Activated naive CD8-positive, alpha-beta T cell (primary cell): ENCODE measurements at regions not wholly inside any gene's neighbourhood (a gene's known extent, or its start where the extent isn't known, plus 50 kb on each side); places are given as distances from the start of the nearest gene placed in this dataset.

Source experiments
- H3K27ac Mint-ChIP-seq: one replicate; pipeline ENCODE4 v1.8.0; 2021; ENCODE audit warnings: mixed read lengths
- H3K27me3 Mint-ChIP-seq: one replicate; pipeline ENCODE4 v1.8.0; 2021; ENCODE audit warnings: mixed read lengths
- H3K36me3 Mint-ChIP-seq: one replicate; pipeline ENCODE4 v1.8.0; 2021; ENCODE audit warnings: mixed read lengths
- H3K4me1 Mint-ChIP-seq: one replicate; pipeline ENCODE4 v1.8.0; 2021; ENCODE audit warnings: low read depth, mixed read lengths
- H3K4me3 Mint-ChIP-seq: one replicate; pipeline ENCODE4 v1.8.0; 2021; ENCODE audit warnings: mild to moderate bottlenecking, mixed read lengths
- H3K9me3 Mint-ChIP-seq: one replicate; pipeline ENCODE4 v1.8.0; 2021; ENCODE audit warnings: low read depth, mixed read lengths

DNA sequence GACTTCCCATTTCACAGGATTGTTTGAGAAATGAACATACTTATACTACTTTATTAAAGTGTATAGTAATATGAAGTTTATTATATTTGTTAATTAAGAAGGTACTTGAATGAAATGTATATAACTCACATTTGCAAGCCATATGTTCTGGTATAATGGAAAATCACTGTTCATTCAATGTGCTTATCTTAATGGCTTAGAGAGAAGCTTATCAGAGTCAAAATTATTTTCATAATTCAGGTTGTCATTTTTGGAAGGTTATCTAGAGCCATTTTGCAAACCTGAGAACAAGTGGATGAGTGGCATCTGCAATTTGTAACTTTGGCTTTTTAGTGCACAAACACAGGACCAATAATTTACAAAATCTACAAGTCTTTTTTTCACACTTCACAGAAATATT, 621.0 kb downstream of the ARL4A start:
- H3K27me3 Mint-ChIP-seq = no peaks in the 10 kb centered on the region
- H3K4me1 Mint-ChIP-seq = no peaks in the 10 kb centered on the region
- no peak overlapping the region for H3K27ac Mint-ChIP-seq
- no peak overlapping the region for H3K4me3 Mint-ChIP-seq
- no peaks in the 10 kb centered on the region for H3K36me3 Mint-ChIP-seq
- H3K9me3 Mint-ChIP-seq = no peaks in the 10 kb centered on the region

DNA sequence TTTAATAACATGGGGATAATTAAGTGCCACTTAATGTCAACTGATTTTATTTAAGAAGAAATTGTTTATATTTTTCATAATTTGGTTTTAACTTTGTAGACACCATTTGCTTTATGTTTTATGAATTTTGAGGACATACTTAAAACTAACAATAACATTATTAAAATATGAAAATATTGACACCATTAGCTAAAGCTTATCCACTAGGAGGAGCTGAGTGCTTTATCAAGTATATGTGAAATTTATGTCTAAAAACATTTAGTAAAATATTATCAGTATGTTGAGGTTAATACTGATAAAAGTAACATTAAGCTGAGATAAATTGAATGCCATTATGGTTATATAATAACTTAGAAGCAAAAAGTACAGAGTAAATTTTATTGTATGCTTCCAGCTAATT, 622.1 kb downstream of the ARL4A start:
- Mint-ChIP-seq H3K9me3 (no peaks in the 10 kb centered on the region), H3K4me1 (no peaks in the 10 kb centered on the region), H3K36me3 (no peaks in the 10 kb centered on the region), H3K4me3 (no peak overlapping the region), H3K27ac (no peak overlapping the region), H3K27me3 (no peaks in the 10 kb centered on the region)

DNA sequence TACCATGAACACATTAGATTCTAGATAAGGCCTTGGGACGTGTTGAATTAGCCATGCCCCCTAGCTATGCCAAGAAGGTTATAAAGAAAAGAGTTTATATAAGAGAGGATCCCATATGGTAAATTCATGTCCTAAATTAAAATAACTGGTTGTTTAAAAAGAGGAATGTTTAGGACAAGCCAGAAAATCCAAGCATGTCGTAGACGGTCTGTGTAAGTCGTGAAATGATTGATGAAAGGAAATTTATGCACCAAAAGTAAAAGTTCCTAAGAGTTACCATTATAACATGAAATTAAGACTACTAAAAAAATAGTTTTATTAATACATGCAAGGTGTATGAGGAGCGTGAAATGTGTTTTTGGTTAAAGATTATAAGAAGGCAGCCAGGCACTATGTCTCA, 624.9 kb downstream of the ARL4A start:
- no peaks in the 10 kb centered on the region for H3K9me3 Mint-ChIP-seq
- H3K27ac Mint-ChIP-seq = no peak overlapping the region
- no peaks in the 10 kb centered on the region for H3K36me3 Mint-ChIP-seq
- no peaks in the 10 kb centered on the region for H3K27me3 Mint-ChIP-seq
- no peak overlapping the region for H3K4me3 Mint-ChIP-seq
- no peaks in the 10 kb centered on the region for H3K4me1 Mint-ChIP-seq

DNA sequence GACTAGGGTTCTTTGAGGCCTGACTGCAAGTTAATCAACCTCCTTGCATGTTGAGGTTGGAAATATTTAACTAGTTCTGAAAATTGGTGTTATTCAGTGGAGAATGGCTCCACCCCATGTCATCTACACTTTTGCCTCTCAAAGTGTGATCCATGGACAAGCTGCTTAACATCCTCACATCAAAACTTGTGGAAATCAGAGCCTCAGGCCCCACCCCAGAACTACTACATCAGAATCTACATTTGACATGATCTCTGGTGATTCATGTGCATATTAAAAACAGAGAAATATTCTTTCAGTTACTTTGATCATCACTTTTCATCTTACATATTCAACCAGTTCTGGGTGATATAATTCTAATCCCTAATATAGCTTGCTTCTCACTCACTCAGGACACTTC, 632.9 kb downstream of the ARL4A start:
- Mint-ChIP-seq H3K27me3 (no peaks in the 10 kb centered on the region), H3K4me1 (no peaks in the 10 kb centered on the region), H3K4me3 (no peak overlapping the region), H3K9me3 (no peaks in the 10 kb centered on the region), H3K36me3 (no peaks in the 10 kb centered on the region), H3K27ac (no peak overlapping the region)

DNA sequence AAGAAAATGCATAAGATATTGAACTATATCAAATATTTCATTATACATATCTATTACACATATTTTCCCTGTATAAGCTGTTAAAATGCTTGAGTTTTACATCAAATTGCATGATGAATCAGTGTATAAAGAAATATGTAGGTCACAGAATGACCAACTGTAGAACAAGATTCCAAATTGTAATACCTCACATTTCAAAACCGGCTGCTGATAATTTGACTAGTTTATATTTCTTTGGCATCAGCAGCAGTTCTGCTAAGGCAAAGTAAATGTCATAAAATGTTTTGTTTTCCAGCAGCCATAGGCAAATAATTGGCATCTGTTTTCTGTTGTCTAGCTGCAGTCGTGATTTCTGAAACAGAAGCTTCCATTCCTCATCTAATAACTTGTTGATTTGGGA, 633.9 kb downstream of the ARL4A start:
- no peaks in the 10 kb centered on the region for H3K27me3 Mint-ChIP-seq
- H3K4me3 Mint-ChIP-seq = no peak overlapping the region
- no peaks in the 10 kb centered on the region for H3K4me1 Mint-ChIP-seq
- no peaks in the 10 kb centered on the region for H3K9me3 Mint-ChIP-seq
- H3K27ac Mint-ChIP-seq = no peak overlapping the region
- no peaks in the 10 kb centered on the region for H3K36me3 Mint-ChIP-seq

DNA sequence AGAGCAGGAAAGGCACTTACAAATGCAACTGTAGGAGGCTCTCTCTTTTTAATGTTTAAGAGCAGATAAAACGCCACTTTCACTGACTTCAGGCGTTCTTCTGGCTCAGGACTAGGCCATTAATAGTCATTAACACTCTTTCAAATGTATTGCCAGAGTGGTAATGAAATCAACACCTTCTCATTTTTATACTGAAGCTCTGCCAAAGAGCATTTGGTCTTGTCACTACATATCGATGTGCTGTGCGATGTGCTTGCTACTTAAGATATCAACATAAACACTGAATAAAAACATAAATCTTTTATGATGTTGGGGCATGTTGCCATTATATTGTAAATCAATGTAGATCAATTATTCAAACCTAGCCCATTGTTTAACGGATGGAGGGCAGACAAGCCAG, 634.7 kb downstream of the ARL4A start:
- H3K4me3 Mint-ChIP-seq = no peak overlapping the region
- H3K36me3 Mint-ChIP-seq = no peaks in the 10 kb centered on the region
- no peaks in the 10 kb centered on the region for H3K27me3 Mint-ChIP-seq
- H3K27ac Mint-ChIP-seq = no peak overlapping the region
- peaks cover under 1% of the 10 kb centered on the region for H3K9me3 Mint-ChIP-seq
- no peaks in the 10 kb centered on the region for H3K4me1 Mint-ChIP-seq

DNA sequence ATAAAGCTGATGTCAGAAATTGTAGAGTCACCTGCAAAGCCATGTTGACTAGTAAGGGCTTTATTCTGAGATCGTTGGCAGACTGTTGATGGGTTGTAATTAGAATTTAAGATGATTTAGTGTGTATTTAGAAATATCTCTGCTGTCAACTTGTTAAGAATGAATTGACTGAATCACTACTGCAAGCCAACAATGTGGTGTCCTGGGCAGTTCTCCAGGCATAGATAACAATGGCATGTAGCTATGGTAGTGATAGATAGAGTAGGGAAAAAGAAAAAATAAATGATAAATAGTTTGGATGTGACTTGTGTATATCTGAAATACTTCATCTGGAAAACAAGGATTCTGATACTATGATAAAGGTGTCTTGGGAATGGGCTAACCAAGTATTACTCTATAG, 640.2 kb downstream of the ARL4A start:
- H3K4me3 Mint-ChIP-seq = no peak overlapping the region
- no peaks in the 10 kb centered on the region for H3K36me3 Mint-ChIP-seq
- no peaks in the 10 kb centered on the region for H3K4me1 Mint-ChIP-seq
- no peak overlapping the region for H3K27ac Mint-ChIP-seq
- H3K27me3 Mint-ChIP-seq = no peaks in the 10 kb centered on the region
- peaks cover 7% of the 10 kb centered on the region for H3K9me3 Mint-ChIP-seq

DNA sequence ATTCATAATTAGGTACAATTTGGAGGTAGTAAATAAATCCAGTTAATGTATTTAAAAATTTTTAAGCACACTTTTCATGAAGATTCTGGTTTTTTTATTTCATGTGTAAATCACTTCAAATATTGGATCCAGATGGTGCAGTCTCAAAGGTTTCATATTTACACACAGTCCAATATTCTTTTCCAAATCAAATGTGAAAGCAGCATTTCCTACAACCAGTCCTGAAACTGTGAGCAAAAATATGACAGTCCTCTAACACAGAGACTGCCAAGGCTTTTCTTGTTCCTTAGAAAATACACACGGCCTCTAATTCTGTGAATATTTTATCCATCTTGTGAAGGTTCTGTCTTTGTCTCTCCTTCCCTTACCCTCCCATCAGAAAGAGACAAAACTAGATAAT, 645.9 kb downstream of the ARL4A start:
- Mint-ChIP-seq H3K4me1 (no peaks in the 10 kb centered on the region), H3K36me3 (no peaks in the 10 kb centered on the region), H3K9me3 (peaks cover 4% of the 10 kb centered on the region), H3K4me3 (no peak overlapping the region), H3K27me3 (no peaks in the 10 kb centered on the region), H3K27ac (no peak overlapping the region)

DNA sequence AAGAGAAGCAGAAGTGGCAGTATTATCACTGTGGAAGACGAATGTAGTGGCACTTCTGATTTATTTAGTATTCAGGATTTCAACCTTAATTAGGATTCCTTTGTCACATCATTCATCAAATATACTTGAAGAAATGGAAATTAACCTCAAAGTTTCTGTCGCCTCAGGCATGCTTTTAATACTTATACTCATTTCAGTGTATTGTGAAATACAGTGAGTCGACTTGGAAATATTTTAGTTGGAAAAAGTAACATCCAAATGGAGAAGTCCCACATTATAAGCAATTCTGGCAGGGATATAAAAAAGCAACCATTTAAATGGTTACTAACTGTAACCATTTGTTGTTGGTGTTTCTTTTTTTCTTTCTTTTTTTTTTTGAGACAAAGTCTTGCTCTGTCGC, 648.8 kb downstream of the ARL4A start:
- no peaks in the 10 kb centered on the region for H3K4me1 Mint-ChIP-seq
- no peak overlapping the region for H3K4me3 Mint-ChIP-seq
- no peaks in the 10 kb centered on the region for H3K27me3 Mint-ChIP-seq
- no peaks in the 10 kb centered on the region for H3K36me3 Mint-ChIP-seq
- H3K9me3 Mint-ChIP-seq = no peaks in the 10 kb centered on the region
- H3K27ac Mint-ChIP-seq = no peak overlapping the region

DNA sequence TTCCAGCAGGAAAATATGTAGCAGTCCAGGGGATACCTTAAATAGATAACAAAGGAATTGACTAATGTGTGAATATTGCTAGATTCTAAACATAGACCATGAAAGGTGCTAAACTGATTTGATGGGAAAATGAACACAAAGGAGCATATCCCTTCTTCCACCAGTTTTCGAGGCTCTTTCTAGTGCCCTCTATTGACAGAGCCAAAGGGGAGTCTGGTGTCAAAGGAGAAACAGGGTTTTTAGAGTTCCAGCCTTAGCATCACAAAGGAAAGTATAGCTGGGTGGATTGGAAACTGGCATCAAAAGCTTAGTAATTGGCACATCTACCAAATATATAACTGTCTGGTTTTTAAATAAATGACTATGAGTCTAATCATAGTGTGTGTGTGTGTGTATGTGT, 636.8 kb downstream of the ETV1 start:
- H3K9me3 Mint-ChIP-seq = no peaks in the 10 kb centered on the region
- H3K4me1 Mint-ChIP-seq = no peaks in the 10 kb centered on the region
- no peak overlapping the region for H3K4me3 Mint-ChIP-seq
- no peaks in the 10 kb centered on the region for H3K36me3 Mint-ChIP-seq
- H3K27me3 Mint-ChIP-seq = no peaks in the 10 kb centered on the region
- H3K27ac Mint-ChIP-seq = no peak overlapping the region

DNA sequence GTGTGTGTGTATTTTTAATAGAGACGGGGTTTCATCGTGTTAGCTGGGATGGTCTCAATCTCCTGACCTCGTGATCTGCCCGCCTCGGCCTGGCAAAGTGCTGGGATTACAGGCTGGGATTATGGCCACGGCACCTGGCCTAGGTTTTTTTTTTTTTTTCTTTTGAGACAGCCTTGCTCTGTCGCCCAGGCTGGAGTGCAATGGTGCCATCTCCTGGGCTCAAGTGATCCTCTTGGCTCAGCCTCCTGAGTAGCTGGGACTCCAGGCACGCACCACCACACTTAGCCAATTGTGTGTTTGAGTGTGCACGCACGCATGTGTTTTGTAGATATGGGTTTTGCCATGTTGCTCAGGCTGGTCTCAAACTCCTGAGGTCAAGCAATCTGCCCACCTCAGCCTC, 629.8 kb downstream of the ETV1 start:
- Mint-ChIP-seq H3K36me3 (no peaks in the 10 kb centered on the region), H3K9me3 (no peaks in the 10 kb centered on the region), H3K27me3 (no peaks in the 10 kb centered on the region), H3K27ac (no peak overlapping the region), H3K4me1 (no peaks in the 10 kb centered on the region), H3K4me3 (no peak overlapping the region)

DNA sequence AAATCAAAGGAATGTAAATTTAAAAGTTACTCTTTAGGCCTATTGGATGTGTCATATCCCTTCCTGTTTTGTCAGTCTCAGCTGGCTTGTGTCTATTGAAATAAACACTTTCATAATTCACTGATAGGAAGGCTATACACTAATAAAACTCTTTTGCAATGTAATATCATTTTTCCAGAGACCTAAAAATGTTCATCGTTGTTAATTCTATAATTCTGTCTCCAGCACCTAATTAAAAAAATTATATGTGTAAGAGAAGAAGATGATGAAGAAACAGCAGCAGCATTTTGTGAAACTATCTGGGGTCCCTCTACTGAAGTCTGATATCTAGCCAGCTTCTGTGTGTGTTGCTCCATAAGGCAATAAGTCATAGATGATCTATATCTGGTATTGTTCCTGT, 602.7 kb downstream of the ETV1 start:
- Mint-ChIP-seq H3K36me3 (no peaks in the 10 kb centered on the region), H3K27me3 (no peaks in the 10 kb centered on the region), H3K4me3 (no peak overlapping the region), H3K4me1 (no peaks in the 10 kb centered on the region), H3K9me3 (no peaks in the 10 kb centered on the region), H3K27ac (no peak overlapping the region)

DNA sequence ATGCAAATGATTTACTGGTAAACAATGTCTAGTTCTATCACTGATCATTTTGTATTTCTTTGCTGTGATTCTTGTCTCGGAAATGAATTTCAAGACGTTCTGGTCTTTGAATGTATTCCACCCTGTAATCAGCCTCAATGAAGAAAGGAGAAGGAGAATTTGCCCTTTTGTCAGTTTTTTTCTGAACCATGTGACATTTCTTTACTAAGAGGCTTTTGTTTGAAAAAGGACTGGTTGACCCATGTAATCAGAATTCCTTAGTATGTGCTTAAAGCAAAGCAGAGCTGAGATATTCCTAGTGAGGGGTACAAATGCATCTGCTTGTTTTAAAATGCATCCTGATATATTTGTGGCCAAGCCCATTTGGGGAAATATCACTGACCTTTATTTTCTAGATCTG, 581.6 kb downstream of the ETV1 start:
- no peak overlapping the region for H3K4me3 Mint-ChIP-seq
- no peaks in the 10 kb centered on the region for H3K27me3 Mint-ChIP-seq
- no peaks in the 10 kb centered on the region for H3K36me3 Mint-ChIP-seq
- H3K9me3 Mint-ChIP-seq = no peaks in the 10 kb centered on the region
- H3K27ac Mint-ChIP-seq = no peak overlapping the region
- no peaks in the 10 kb centered on the region for H3K4me1 Mint-ChIP-seq

DNA sequence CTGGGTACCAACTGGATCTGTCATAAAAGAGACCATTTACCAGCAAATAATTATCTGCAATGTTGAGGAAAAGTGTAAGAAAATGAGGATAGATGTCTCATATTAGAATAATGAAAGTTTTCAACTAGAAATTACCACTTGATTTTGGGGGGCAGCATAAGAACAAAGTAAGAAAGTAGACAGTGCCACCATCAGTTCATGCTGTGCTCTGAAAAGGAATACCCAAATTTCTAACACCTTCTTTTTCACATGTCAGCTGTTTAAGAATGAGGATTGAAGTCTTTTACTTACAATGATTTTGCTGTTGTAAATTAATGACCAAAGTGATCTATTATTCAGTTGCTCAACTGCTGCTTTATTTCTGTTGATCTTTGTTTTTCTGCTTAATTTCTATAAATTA, 578.3 kb downstream of the ETV1 start:
- Mint-ChIP-seq H3K4me3 (no peak overlapping the region), H3K27ac (no peak overlapping the region), H3K9me3 (no peaks in the 10 kb centered on the region), H3K27me3 (no peaks in the 10 kb centered on the region), H3K4me1 (no peaks in the 10 kb centered on the region), H3K36me3 (no peaks in the 10 kb centered on the region)

DNA sequence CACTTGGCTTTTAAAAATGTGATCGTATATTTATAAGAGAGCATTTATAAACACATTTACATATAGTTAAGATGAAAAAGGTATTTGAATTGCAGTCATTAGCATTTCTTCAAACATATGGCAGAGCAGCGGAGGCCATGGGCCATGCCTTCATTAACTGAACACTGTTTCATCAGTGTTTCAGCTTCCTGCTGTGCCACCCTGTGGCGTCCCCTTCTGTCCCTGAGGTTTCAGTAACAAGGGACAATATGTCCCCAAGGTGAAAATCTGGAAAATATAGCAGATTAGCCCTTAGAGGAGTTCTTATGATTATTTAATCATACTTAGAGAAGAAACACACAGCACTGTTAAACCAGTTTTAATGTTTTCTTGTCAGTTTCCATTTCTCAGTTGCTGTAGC, 577.8 kb downstream of the ETV1 start:
- no peak overlapping the region for H3K4me3 Mint-ChIP-seq
- no peaks in the 10 kb centered on the region for H3K4me1 Mint-ChIP-seq
- H3K27ac Mint-ChIP-seq = no peak overlapping the region
- H3K9me3 Mint-ChIP-seq = no peaks in the 10 kb centered on the region
- no peaks in the 10 kb centered on the region for H3K27me3 Mint-ChIP-seq
- no peaks in the 10 kb centered on the region for H3K36me3 Mint-ChIP-seq

DNA sequence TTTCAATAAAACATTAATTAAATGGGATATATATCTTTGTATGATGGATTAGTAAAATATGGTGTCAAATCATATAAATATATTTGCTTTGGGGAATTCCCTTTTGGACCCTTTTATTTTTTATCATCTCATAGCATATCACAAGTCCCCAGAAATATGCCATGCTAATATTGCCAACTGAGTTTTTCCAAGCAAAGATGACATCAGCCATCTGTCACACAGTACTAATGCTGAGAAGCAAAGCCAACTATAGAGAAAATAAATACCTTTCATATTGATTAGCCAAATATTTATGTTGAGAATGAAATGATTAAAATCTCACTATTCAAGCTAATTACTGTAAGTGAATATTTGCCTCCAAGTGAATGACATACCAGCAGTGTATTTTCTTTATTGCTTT, 575.3 kb downstream of the ETV1 start:
- Mint-ChIP-seq H3K27ac (no peak overlapping the region), H3K27me3 (no peaks in the 10 kb centered on the region), H3K9me3 (peaks cover 13% of the 10 kb centered on the region), H3K4me1 (no peaks in the 10 kb centered on the region), H3K36me3 (no peaks in the 10 kb centered on the region), H3K4me3 (no peak overlapping the region)

DNA sequence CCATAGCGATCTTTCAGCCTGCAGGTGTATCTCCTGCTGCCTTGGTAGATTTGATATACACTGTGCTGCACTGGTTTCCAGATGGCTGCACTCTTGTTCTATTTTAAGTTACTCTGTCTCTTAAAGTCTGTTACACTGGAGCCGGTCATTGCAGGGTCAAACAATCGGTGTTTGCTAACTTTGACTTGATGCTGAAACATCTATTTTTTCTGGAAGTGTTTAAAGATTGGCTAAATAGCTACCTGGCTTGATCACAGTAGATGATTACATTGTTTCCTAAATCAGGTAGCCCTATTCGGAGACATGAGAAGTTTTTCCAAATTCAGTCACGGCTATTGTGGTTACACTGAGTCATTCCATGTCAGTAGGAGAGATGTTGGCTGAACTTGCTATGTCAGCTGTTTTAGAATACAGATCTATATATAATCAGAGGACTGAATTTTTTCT, 574.8 kb downstream of the ETV1 start:
- H3K4me1 Mint-ChIP-seq = no peaks in the 10 kb centered on the region
- no peak overlapping the region for H3K27ac Mint-ChIP-seq
- H3K9me3 Mint-ChIP-seq = peaks cover 13% of the 10 kb centered on the region
- H3K36me3 Mint-ChIP-seq = no peaks in the 10 kb centered on the region
- no peak overlapping the region for H3K4me3 Mint-ChIP-seq
- H3K27me3 Mint-ChIP-seq = no peaks in the 10 kb centered on the region
